HEK293 (cell line): ENCODE measurements at regions not wholly inside any gene's neighbourhood (a gene's known extent, or its start where the extent isn't known, plus 50 kb on each side); places are given as distances from the start of the nearest gene placed in this dataset.

Source experiments
- RBAK ChIP-seq: fragments of 450-650 bp; formaldehyde crosslinking; IDR thresholded peaks from 2 replicates; pipeline ENCODE4 v1.5.1; 2016; ENCODE audit warnings: missing biosample characterization, missing genetic modification characterization
- ZBTB20 ChIP-seq: fragments of 450-650 bp; formaldehyde crosslinking; IDR thresholded peaks from 2 replicates; pipeline ENCODE4 v1.5.1; 2016; ENCODE audit warnings: missing biosample characterization, missing genetic modification characterization
- ZBTB21 ChIP-seq: fragments of 450-650 bp; formaldehyde crosslinking; IDR thresholded peaks from 2 replicates; pipeline ENCODE4 v1.5.1; 2017; ENCODE audit warnings: missing biosample characterization, missing genetic modification characterization
- ZBTB8A ChIP-seq: fragments of 450-650 bp; formaldehyde crosslinking; IDR thresholded peaks from 2 replicates; pipeline ENCODE4 v1.5.1; 2016; ENCODE audit warnings: missing biosample characterization, missing genetic modification characterization
- ZEB2 ChIP-seq: fragments of 450-650 bp; formaldehyde crosslinking; IDR thresholded peaks from 2 replicates; pipeline ENCODE4 v1.5.1; 2016; ENCODE audit warnings: missing biosample characterization, missing genetic modification characterization
- ZNF132 ChIP-seq: fragments of 450-650 bp; formaldehyde crosslinking; IDR thresholded peaks from 2 replicates; pipeline ENCODE4 v1.5.1; 2017; ENCODE audit warnings: missing biosample characterization, missing genetic modification characterization, borderline replicate concordance
- TF ChIP-seq, protein P1 (sequence below): fragments of 450-650 bp; formaldehyde crosslinking; IDR thresholded peaks from 2 replicates; pipeline ENCODE4 v1.5.1; 2016; ENCODE audit warnings: missing biosample characterization, missing genetic modification characterization
- TF ChIP-seq, protein P2 (sequence below): fragments of 450-650 bp; formaldehyde crosslinking; IDR thresholded peaks from 2 replicates; pipeline ENCODE4 v1.5.1; 2016; ENCODE audit warnings: missing biosample characterization, missing genetic modification characterization

DNA sequence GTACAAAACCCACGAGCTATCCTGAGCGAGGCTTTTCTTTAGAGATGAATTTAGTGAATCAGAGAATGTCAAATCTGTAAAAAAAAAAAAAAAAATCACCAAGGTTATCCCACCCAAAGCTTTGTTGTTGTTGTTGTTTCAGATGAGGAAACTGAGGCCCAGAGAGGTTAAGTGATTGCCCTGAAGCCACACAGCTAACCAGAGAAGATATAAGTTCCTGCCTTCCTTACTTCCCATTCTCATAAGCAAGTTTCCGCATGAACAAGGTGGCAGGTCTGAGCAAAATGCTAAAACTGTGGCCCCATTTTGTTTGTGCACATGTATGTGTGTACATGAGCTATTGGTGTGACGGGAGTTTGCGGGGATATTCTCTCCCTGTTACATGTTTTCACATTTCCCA is 352.1 kb upstream of the ZFHX3 start:
- TF ChIP-seq, protein P1, sequence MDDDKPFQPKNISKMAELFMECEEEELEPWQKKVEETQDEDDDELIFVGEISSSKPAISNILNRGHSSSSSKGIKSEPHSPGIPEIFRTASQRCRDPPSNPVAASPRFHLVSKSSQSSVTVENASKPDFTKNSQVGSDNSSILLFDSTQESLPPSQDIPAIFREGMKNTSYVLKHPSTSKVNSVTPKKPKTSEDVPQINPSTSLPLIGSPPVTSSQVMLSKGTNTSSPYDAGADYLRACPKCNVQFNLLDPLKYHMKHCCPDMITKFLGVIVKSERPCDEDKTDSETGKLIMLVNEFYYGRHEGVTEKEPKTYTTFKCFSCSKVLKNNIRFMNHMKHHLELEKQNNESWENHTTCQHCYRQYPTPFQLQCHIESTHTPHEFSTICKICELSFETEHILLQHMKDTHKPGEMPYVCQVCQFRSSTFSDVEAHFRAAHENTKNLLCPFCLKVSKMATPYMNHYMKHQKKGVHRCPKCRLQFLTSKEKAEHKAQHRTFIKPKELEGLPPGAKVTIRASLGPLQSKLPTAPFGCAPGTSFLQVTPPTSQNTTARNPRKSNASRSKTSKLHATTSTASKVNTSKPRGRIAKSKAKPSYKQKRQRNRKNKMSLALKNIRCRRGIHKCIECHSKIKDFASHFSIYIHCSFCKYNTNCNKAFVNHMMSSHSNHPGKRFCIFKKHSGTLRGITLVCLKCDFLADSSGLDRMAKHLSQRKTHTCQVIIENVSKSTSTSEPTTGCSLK, result no peak
- TF ChIP-seq ZBTB21 (tag by site-specific recombination) (no peak), ZBTB8A (tag by site-specific recombination) (no peak), ZBTB20 (no peak), RBAK (no peak), ZNF132 (no peak), ZEB2 (tag by site-specific recombination) (no peak)
- TF ChIP-seq, protein P2, sequence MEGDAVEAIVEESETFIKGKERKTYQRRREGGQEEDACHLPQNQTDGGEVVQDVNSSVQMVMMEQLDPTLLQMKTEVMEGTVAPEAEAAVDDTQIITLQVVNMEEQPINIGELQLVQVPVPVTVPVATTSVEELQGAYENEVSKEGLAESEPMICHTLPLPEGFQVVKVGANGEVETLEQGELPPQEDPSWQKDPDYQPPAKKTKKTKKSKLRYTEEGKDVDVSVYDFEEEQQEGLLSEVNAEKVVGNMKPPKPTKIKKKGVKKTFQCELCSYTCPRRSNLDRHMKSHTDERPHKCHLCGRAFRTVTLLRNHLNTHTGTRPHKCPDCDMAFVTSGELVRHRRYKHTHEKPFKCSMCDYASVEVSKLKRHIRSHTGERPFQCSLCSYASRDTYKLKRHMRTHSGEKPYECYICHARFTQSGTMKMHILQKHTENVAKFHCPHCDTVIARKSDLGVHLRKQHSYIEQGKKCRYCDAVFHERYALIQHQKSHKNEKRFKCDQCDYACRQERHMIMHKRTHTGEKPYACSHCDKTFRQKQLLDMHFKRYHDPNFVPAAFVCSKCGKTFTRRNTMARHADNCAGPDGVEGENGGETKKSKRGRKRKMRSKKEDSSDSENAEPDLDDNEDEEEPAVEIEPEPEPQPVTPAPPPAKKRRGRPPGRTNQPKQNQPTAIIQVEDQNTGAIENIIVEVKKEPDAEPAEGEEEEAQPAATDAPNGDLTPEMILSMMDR (tag by site-specific recombination), result no peak
